ENCODE measurements at regions not wholly inside any gene's neighbourhood (a gene's known extent, or its start where the extent isn't known, plus 50 kb on each side); places are given as distances from the start of the nearest gene placed in this dataset.

DNA sequence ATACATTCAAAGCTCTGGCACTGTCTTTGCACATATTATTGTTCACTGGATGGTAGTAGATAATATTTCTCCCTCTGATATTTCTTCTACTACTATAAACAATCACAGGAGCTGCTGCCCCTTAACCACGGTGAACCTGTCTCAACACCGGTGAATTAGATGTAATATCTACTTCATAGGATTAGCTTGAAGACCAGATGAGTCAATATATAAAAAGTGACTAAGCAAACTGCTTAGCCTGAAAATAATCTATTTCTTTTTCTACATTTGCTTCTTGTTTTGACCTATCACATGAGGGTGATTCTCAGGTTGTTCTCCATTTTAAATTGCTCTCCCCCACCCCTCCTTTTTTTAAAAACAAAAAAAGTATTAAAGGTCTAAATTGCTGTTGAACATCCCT lies 645.5 kb downstream of the ANKRD50 start:
- TF ChIP-seq, protein P1, sequence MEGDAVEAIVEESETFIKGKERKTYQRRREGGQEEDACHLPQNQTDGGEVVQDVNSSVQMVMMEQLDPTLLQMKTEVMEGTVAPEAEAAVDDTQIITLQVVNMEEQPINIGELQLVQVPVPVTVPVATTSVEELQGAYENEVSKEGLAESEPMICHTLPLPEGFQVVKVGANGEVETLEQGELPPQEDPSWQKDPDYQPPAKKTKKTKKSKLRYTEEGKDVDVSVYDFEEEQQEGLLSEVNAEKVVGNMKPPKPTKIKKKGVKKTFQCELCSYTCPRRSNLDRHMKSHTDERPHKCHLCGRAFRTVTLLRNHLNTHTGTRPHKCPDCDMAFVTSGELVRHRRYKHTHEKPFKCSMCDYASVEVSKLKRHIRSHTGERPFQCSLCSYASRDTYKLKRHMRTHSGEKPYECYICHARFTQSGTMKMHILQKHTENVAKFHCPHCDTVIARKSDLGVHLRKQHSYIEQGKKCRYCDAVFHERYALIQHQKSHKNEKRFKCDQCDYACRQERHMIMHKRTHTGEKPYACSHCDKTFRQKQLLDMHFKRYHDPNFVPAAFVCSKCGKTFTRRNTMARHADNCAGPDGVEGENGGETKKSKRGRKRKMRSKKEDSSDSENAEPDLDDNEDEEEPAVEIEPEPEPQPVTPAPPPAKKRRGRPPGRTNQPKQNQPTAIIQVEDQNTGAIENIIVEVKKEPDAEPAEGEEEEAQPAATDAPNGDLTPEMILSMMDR (IDR thresholded peaks at IDR 0.05): no peak
- TF ChIP-seq POLR2A (IDR thresholded peaks at IDR 0.05): no peak

All from suprapubic skin (tissue), 3 donors.